Stimulated activated CD8-positive, alpha-beta memory T cell treated with anti-CD3 and anti-CD28 coated beads, Interleukin-12 subunit alpha, Interleukin-12 subunit beta, amount 100 ng/mL, for 4 hours (primary cell): ENCODE measurements at regions not wholly inside any gene's neighbourhood (a gene's known extent, or its start where the extent isn't known, plus 50 kb on each side); places are given as distances from the start of the nearest gene placed in this dataset.
"Not testable (repeated sequence)": the region's sequence is repeated elsewhere in the genome, so short reads cannot be mapped to it uniquely, and the experiment has no call there.

Experiments
- DNase-seq: peaks from one replicate; pipeline ENCODE4 v3.0.0-alpha.2; 2020; ENCODE audit warnings: low read depth

DNA sequence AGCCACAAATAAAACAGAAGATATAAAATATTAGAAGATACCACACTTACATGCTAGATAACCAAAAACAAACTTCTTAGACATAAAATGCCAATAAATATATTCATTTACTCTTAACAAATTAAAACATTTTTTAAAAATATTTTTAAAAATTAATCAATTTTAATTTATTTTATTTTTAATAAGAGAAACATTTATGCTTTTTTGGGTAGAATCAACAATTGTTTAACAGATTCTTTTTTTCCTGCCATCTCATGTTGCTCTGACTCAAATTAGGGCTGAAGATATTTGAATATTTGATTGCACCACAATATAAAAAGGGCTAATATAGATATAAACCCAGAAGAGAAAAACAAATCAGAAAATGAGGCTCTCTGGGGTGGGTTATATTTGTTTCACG lies 172.6 kb downstream of the GOLGA6L6 start:
- DNase-seq, result no peak

- no peak for DNase-seq
These were observed 174.5 kb downstream of the GOLGA6L6 start for GRCh38 chr15:20367093-20367492.

- not testable (repeated sequence) for DNase-seq
These were observed 178.0 kb downstream of the GOLGA6L6 start for GRCh38 chr15:20363591-20363990.

GRCh38 chr15:20361091-20361490 lies 180.5 kb downstream of the GOLGA6L6 start:
- no peak for DNase-seq

DNA sequence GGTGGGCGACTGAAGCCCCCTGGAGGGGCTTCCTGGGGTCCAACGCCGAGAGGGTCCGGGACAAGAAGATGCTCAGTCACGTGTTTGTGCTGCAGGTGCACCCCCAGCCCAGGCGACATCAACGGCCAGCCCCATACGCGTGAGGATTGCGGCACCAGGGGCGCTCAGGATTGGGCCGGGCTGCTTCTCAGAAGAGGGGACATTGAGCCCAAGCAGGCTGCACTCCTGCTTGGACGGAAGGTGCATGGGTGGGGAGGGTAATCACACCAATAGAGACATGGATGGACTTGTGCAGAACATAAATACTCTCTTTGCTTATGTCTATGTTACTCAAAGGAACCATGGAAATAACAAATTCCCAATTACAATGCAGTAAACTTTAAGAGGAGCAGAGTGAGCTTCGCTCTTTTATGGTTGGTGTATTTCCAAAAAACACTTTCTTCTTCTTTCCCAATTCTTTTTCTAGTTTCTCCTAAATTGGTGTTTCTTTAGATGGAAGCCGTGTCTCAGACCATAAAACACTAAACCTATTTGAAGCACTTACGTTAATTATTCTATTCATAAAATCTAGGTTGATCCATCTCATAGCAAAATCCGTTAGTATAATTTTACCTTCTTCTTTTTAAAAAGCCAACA lies 182.7 kb downstream of the GOLGA6L6 start:
- DNase-seq, result no peak

GRCh38 chr15:20358066-20358778 lies 183.4 kb downstream of the GOLGA6L6 start:
- DNase-seq, result no peak

DNA sequence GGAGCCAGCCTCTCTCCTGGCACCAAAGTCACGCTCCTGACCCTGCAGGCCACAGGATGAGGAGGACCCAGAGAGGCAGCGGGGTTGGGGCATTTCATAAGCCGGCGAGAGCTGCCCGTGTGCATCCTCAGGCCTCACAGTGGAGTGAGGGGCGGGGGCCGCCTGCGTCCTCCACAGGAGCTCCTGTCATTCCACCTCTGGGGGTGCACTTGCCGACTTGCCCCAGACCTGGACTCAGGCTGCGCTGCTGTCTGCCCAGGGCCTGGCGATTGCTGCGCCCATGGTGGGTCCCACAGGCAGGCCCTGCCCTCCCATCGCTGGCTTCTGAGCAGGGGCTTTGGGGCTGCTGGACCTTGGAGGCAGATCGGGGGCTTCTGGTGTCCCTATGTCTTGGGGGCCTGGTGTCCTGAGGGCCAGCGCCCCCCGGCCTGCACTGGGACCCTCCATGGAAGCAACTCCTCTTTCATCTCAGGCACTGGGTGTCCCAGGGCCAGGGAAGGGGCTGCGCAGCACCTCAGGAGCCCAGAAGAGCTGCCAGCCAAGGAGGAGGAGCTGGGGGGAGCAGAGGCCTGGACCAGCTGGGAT lies 184.0 kb downstream of the GOLGA6L6 start:
- no peak for DNase-seq

DNA sequence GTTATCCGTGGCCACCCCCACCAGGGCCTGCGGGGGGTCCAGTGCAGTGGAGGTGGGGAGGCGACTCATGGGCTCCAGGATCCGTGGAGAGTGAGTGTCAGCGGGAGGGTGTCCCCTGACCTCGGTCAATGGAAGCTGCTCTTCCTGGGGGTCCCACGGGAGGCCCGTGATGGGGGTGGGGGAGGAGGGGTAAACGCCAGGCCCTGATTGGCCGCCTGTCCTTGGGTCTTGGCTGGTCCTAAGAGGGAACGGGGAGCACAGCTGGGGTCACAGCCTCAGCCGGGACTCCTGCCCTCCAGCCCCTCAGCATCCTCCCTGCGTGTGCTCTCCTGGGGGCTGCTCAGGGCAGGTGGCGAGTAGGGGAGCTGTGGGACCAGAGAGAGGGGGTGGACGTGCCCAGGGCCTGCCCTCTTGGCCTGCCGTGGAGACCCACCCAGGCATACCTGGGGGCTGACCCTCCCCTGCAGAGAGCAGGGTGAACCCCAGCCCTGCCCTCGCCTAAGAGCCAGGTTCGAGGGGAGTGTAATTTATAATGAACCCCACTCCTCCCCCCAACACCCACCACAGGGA lies 184.6 kb downstream of the GOLGA6L6 start:
- DNase-seq, result no peak

- peak; percentile 54 for DNase-seq
These were observed 185.1 kb downstream of the GOLGA6L6 start for GRCh38 chr15:20356444-20356910.

DNA sequence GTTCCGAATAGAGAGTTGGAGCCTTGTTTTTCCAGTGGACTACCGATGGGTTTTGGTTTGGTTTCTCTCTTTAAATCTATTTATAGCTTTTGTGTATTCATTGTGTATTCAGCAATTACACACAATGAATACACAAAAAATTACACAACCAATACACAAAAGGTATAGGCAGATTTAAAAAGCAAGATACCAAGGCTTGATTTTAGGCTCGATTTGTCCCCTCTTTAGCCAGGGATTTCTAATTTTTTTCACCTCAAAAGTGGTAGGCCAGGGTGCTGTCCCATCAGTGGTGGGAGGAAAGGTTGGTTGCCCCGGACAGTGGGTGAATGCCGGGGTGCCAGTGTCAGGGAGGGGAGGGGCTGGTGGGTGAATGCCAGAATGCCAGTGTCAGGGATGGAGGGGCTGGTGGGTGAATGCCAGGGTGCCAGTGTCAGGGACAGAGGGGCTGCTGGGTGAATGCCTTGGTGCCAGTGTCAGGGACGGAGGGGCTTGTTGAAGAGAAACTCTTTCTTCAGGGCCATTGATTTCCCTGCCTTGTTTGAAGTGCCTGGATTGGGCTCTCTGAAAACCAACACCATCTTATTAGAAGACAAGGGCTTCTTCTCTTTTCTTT lies 186.2 kb downstream of the GOLGA6L6 start:
- no peak for DNase-seq

- DNase-seq, result not testable (repeated sequence)
These were observed 186.7 kb downstream of the GOLGA6L6 start for GRCh38 chr15:20354884-20355223.

GRCh38 chr15:20353966-20354883 lies 187.4 kb downstream of the GOLGA6L6 start:
- no peak for DNase-seq

- no peak for DNase-seq
These were observed 189.1 kb downstream of the GOLGA6L6 start for GRCh38 chr15:20352241-20353200.

DNA sequence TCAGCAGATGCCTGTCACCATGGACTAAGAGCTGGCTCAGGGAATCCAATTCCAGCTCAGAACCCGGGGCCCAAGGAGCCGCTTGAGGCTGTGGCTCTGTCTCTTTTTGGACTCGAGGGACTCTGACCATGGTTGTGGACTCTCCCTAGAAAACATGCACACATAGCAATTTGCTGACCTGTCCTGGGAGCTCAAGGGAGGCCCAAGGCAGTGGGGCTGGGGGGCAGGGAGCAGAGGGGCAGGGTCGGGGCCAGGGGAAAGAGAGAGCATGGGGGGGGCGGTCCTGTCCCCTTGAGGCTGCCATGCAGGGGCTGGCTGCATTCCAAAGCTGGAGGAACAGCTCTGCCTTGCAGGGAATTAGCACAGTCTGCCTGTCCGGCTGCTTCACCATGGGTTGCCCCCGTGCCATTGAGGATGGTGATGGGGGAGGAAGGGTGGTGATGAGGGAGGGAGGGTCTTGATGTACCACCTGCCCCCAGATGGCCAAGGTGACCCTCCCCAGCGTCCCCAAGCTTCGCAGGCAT lies 190.1 kb downstream of the GOLGA6L6 start:
- DNase-seq, result no peak

DNA sequence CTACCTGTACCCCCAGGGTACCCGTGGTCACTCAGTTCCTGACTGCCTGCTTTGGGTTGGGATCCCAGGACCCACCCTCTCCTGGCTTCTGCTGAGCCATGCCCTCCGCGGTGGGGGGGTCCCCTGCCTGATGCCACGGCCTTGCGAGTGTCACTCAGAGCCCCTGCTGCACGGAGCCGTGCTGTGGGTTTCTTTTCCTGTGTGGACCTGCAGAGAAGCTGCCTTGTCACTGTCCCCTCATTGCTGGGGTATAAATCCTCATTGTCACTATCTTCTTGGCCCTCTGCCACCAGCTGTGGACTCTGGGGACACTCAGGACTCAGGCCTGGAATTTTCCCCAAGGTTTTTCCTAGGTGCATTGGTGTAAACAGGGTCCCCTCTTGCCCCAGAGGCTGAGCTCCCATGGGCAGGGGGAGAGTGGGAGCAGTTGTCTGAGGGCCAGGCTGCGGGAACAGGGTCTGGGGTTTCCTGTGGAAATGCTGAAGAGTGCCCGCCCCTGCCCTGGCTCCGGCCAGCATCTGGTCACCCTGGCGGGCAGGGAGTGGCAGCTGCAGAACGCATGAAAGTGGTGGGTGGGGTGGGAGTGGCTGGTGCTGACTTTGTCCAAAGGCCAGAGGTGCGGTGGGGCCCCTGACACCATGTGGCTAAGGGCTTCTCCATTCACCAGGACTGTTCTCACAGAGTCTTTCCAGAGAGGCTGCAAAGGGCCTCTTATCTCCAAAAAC lies 191.7 kb downstream of the GOLGA6L6 start:
- no peak for DNase-seq

DNA sequence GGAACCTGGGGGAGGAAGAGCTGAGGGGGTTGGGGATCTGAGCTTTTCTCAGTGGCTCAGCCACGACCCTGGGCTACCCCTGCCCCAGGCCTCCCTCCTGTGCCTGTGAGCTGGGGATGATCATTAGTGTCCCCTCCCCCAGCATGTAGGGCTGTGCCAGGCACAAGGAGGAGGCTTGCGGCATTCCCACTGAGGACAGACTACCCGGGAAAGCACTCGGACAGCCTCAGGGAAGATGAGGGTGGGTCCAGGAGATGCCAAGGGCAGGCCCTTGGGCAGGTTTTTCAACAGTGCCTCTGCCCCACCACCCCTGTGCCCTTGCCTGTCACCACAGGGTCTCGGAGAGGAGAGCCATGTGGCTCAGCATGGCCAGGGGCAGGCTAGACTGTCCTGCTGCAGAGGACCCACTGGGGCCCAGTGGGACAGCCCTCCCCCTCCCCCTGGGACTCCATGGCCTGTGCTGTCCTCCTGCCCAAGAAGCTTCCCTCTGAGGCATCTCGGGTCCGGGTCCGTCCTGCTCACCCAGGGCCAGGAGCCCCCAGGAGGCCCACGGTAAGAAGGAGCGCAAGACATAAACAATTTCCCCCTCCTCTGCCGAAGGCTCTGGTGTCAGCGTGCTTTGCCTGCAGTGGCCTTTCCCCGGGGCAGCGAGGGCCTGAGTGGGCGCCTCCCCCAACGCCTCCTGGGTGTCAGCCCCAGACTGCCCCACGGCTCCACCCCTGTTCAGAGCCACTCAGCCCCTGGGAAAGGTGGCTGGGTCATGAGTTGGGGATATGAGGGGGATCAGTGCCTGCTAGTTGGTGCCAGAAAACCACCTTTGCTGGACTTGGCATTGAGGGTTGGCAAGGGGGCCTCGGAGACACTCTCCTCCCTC lies 192.5 kb downstream of the GOLGA6L6 start:
- no peak for DNase-seq

GRCh38 chr15:20348291-20348899 lies 193.2 kb downstream of the GOLGA6L6 start:
- DNase-seq, result no peak
